ENCODE measurements at regions not wholly inside any gene's neighbourhood (a gene's known extent, or its start where the extent isn't known, plus 50 kb on each side); places are given as distances from the start of the nearest gene placed in this dataset.

DNA sequence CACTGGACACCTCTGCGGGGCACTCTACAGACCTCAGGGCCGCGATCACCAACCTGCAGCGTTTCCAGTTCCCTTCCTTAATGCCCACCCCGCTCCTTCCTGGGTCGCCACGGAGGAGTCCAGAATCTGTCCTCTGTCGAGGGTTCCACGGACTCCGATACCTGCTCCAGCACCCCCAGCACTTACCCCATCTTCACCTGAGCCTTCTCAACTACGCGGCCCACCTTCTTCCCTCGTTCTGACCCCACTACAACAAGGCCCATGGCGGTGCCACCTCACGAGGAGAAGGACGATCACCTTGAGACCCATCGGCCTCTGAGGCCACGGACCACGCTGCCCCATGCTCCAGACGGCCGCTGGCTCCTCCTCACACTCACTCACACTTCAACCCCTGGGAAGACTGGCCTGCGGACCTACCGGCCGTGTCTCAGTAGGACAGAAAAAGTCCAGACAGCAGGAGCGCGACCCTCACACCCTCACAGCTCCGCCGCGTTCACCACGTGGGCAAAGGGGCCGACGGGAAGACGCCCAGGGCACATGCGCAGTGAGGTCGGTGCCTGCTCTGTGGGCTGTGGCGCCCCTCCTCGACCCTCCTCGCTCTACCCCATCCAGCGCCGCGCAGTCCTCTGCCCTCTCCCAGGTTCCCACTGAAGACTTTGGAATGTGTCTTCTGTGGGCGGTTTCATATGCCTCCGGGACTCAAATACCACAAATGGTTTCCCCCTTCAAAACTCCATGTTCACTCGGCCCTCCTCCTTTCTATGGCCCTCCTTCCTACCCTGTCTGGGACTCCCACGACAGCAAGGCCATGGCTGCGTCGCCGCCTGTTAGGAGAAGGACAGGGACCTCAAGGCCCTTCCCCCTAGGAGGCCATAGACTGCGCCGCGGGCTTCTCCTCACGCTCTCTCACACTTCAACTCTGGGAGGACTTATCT, 193.9 kb upstream of the PHF14 start:
- intact Hi-C loops (cut with micrococcal nuclease): no loop called here
- no peak overlapping the region for H2AK5ac ChIP-seq (ENCODE audit: low read depth, low read length)
- no peak overlapping the region for H3K14ac ChIP-seq (replicated peaks; ENCODE audit: low read depth, low read length)
- CTCF ChIA-PET: no interaction called here
- no peak overlapping the region for H4K5ac ChIP-seq (ENCODE audit: low read depth, low read length)
- H3K4me1 ChIP-seq (ENCODE audit: control insufficient read depth, insufficient read depth, low read length): no peaks in the 10 kb centered on the region
- H2BK20ac ChIP-seq (ENCODE audit: low read depth, low read length): no peak overlapping the region
- H3K18ac ChIP-seq (ENCODE audit: low read depth, low read length): no peak overlapping the region
- 78% methylated on average over 20 of the region's 52 CpGs; no CpG with 5 or more reads in 1 of the 2 experiments for WGBS, 2 experiments (ENCODE audit: extremely low coverage in 2 of 2, insufficient read length in 1 of 2)
- H3K4me2 ChIP-seq (ENCODE audit: low read depth, low read length): no peak overlapping the region
- in situ Hi-C loops (cut with MboI; ENCODE audit: low sequenced_read_pairs): no loop called here
- H2BK15ac ChIP-seq (ENCODE audit: low read depth, low read length): no peak overlapping the region
- no peak overlapping the region for H3K23ac ChIP-seq (ENCODE audit: low read depth, low read length)
- H3K9me1 ChIP-seq (ENCODE audit: insufficient read depth, low read length): no peaks in the 10 kb centered on the region
- no peak overlapping the region for H3K9ac ChIP-seq (ENCODE audit: low read depth, low read length)
- H3K27me3 ChIP-seq (ENCODE audit: control insufficient read depth, insufficient read depth, low read length): no peaks in the 10 kb centered on the region
- H3K79me1 ChIP-seq (ENCODE audit: low read depth in 1 of 2, low read length in 2 of 2): no peaks in the 10 kb centered on the region
- H3K4ac ChIP-seq (ENCODE audit: low read depth, low read length): no peak overlapping the region
- H2AFZ ChIP-seq (replicated peaks; ENCODE audit: low read length, poor library complexity): no peak overlapping the region
- no peak for ATAC-seq (ENCODE audit: low read depth)
- no peak overlapping the region for H3K56ac ChIP-seq (ENCODE audit: extremely low read depth, insufficient read depth, low read length)
- no TSS peak for BruUV-seq (replicated peaks)
- DNase-seq: no peak
- peaks cover 13% of the 10 kb centered on the region for H3K9me3 ChIP-seq (ENCODE audit: control insufficient read depth, insufficient read depth, low read length)
- POLR2A ChIA-PET (ENCODE audit: unreplicated experiment): no interaction called here
- dilution Hi-C loops (cut with HindIII; ENCODE audit: low sequenced_read_pairs, unreplicated experiment): no loop called here
- no peak overlapping the region for H3K27ac ChIP-seq (ENCODE audit: insufficient read depth, low read length)
- no peak overlapping the region for H4K8ac ChIP-seq (ENCODE audit: low read depth in 2 of 2, low read length in 2 of 2)
- no peak overlapping the region for H3K4me3 ChIP-seq (ENCODE audit: insufficient read depth, low read depth, low read length)
- H2BK120ac ChIP-seq (ENCODE audit: low read depth, low read length): no peak overlapping the region
- no peak overlapping the region for H4K91ac ChIP-seq (ENCODE audit: insufficient read depth, low read depth, low read length)
- no peaks in the 10 kb centered on the region for H3K36me3 ChIP-seq (ENCODE audit: control insufficient read depth, insufficient read depth, low read length)
- no peaks in the 10 kb centered on the region for H4K20me1 ChIP-seq (ENCODE audit: insufficient read depth, low read length)
- no peak overlapping the region for H2AK9ac ChIP-seq (replicated peaks; ENCODE audit: low read depth, low read length, poor library complexity)
- TF ChIP-seq SMC3 (IDR thresholded peaks at IDR 0.05; ENCODE audit: low read depth, low read length) (no peak), POLR2A (IDR thresholded peaks at IDR 0.05; ENCODE audit: low read depth, low read length) (no peak), MAFK (IDR thresholded peaks at IDR 0.05; ENCODE audit: low read depth, low read length) (no peak), FOS (IDR thresholded peaks at IDR 0.05; ENCODE audit: low read depth, low read length) (no peak), CHD1 (IDR thresholded peaks at IDR 0.05; ENCODE audit: low read depth, low read length) (no peak), CEBPB (IDR thresholded peaks at IDR 0.05; ENCODE audit: low read depth, low read length) (no peak), RCOR1 (IDR thresholded peaks at IDR 0.05; ENCODE audit: insufficient replicate concordance, low read length) (no peak), RAD21 (IDR thresholded peaks at IDR 0.05; ENCODE audit: low read length) (no peak), MAZ (IDR thresholded peaks at IDR 0.05; ENCODE audit: borderline replicate concordance, low read depth, low read length) (no peak), RFX5 (IDR thresholded peaks at IDR 0.05; ENCODE audit: low read depth, low read length) (no peak), MXI1 (IDR thresholded peaks at IDR 0.05; ENCODE audit: borderline replicate concordance, low read depth, low read length) (no peak)
- TF ChIP-seq, protein P1, sequence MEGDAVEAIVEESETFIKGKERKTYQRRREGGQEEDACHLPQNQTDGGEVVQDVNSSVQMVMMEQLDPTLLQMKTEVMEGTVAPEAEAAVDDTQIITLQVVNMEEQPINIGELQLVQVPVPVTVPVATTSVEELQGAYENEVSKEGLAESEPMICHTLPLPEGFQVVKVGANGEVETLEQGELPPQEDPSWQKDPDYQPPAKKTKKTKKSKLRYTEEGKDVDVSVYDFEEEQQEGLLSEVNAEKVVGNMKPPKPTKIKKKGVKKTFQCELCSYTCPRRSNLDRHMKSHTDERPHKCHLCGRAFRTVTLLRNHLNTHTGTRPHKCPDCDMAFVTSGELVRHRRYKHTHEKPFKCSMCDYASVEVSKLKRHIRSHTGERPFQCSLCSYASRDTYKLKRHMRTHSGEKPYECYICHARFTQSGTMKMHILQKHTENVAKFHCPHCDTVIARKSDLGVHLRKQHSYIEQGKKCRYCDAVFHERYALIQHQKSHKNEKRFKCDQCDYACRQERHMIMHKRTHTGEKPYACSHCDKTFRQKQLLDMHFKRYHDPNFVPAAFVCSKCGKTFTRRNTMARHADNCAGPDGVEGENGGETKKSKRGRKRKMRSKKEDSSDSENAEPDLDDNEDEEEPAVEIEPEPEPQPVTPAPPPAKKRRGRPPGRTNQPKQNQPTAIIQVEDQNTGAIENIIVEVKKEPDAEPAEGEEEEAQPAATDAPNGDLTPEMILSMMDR (conservative IDR thresholded peaks at IDR 0.05; ENCODE audit: low read depth, low read length): no peak
- TF ChIP-seq, protein P2, sequence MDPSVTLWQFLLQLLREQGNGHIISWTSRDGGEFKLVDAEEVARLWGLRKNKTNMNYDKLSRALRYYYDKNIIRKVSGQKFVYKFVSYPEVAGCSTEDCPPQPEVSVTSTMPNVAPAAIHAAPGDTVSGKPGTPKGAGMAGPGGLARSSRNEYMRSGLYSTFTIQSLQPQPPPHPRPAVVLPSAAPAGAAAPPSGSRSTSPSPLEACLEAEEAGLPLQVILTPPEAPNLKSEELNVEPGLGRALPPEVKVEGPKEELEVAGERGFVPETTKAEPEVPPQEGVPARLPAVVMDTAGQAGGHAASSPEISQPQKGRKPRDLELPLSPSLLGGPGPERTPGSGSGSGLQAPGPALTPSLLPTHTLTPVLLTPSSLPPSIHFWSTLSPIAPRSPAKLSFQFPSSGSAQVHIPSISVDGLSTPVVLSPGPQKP (IDR thresholded peaks at IDR 0.05; ENCODE audit: borderline replicate concordance, low read depth, low read length): no peak
- no peak overlapping the region for H2BK5ac ChIP-seq (ENCODE audit: low read depth, low read length, poor library complexity, severe bottlenecking)

Data from IMR-90 (cell line).